HG02840 (cell line): ENCODE measurements at regions not wholly inside any gene's neighbourhood (a gene's known extent, or its start where the extent isn't known, plus 50 kb on each side); places are given as distances from the start of the nearest gene placed in this dataset.

Source experiments
- ATAC-seq: cut with Tn5 transposase; IDR thresholded peaks from one replicate; pipeline ENCODE4 v1.9.1; 2021; ENCODE audit warnings: mild to moderate bottlenecking, moderate library complexity, moderate number of reproducible peaks; ENCODE audit not compliant: unreplicated experiment, low FRiP score

DNA sequence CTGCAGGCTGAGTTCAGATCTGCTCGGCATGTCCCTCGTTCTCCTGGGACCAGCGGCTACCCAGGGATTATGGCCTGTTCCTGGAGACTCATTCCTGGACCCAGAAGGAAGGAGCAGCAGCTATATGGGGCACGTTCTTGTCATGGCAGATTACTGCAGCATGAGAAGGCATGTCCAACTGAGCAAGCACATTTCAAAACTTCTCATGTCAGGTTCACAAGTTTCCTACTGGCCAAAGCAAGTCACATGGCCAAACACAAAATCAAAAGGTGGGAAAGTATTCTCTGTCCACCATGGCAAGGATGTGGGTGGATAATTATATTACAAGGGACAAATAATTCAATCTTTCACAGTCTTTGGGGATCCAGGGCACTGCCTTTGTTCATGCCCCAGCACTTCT lies 71.9 kb upstream of the C15orf39 start:
- no peak for ATAC-seq

DNA sequence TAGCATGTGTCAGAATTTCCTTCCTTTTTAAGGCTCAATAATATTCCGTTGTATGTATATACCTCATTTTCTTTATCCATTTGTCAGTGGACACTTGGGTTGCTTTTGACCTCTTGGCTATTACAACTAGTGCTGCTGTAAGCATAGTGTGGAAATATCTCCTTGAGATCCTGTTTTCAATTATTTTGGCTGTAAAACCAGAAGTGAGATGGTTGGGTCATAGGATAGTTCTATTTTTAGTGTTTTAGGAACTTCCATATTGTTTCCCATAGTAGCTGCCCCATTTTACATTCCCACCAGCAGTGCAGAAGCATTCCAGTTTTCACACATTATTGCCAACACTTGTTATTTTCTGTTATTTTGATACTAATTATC lies 70.4 kb upstream of the C15orf39 start:
- ATAC-seq, result no peak

DNA sequence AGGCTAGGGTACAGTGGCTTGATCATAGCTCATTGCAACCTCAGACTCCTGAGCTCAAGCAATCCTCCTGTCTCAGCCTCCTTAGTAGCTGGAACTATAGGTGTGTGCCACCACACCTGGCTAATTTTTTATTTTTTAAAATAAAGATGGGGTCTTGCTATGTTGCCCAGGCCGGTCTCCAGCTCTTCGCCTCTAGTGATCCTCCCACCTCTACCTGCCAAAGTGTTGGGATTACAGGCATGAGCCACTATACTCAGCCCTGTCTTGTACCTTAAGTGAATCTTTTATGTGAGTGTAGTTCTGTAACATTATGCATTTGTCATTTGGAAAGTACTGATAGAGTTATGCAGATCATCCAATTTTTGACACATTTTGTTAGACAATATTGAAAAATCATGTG lies 66.9 kb upstream of the C15orf39 start:
- ATAC-seq, result no peak

GRCh38 chr15:75136118-75136517 lies 65.6 kb upstream of the C15orf39 start:
- no peak for ATAC-seq

- no peak for ATAC-seq
Measured at GRCh38 chr15:75136758-75137157, 64.9 kb upstream of the C15orf39 start.

DNA sequence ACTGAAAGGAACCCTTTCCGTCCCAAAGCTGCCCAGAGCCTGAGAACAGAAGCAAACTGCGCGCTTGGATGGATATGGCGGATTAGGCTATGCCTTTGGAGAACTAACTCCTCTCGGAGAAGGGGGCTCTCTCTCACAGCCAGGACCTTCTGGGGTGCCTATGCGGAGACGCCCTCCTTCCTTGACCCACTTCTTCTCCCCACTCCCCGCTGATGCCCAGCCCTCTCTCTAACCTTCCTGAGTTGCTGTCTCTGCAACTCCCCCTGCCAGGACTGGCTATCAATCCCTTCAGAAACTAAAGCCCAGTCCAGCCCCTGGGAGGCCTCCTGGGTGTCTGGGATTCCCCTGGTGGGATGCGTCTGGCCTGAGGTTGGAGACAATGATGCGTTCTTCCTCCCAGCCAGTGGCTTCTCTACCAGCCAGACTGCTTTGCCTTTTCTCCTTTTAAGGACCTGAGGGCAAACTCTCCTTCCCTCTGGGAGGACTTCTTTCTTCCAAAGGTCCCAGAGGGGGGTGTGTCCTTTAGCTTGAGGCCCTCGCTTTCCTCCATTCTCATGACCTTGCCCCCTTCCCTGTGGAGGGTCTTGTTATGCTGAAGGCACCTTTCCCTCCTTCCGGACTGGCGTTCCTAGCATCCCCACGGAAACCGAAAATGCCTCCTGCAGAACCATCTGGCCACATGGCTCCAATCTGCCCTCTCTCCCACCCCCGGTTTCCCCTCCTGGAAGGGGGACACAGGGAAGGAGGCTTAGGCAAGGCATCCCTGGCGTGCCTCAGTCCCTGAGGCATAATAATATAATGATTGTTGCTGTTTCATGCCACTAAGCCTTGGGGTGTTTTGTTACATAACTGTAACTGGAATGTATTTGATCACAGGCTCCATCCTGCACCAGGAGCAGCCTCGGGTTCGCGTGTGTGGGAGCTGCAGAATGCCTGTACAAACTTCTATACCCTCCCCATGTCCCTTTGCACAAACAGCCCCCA lies 63.4 kb upstream of the C15orf39 start:
- no peak for ATAC-seq

GRCh38 chr15:75140080-75140879 lies 61.4 kb upstream of the C15orf39 start:
- no peak for ATAC-seq

- no peak for ATAC-seq
Measured at GRCh38 chr15:75142499-75142898, 59.2 kb upstream of the C15orf39 start.

DNA sequence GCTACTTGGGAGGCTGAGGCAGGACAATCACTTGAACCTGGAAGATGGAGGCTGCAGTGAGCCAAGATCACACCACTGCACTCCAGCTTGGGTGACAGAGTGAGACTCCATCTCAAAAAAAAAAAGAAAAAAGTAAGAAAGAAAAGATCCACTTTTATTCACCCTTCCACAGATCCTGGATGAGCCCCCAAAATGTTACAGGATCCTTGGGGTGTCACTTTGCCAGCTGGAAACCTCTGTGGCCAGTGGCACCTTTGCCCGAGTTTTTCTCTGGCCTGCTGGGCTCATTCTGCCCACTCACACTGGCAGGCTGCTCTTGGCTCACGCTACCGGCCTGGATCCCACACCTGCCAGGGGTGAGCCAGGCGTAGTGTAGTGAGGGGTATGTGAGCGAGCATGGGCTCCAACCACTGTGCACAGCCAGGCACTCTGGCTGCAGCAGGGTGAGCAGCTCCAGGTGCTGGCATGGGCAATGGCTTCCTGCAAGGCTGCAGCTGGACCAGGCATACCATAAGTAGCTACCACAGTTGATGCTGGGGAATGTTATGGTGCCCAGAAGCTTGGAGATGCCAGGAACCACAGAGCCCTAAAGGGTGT lies 57.8 kb upstream of the C15orf39 start:
- no peak for ATAC-seq

DNA sequence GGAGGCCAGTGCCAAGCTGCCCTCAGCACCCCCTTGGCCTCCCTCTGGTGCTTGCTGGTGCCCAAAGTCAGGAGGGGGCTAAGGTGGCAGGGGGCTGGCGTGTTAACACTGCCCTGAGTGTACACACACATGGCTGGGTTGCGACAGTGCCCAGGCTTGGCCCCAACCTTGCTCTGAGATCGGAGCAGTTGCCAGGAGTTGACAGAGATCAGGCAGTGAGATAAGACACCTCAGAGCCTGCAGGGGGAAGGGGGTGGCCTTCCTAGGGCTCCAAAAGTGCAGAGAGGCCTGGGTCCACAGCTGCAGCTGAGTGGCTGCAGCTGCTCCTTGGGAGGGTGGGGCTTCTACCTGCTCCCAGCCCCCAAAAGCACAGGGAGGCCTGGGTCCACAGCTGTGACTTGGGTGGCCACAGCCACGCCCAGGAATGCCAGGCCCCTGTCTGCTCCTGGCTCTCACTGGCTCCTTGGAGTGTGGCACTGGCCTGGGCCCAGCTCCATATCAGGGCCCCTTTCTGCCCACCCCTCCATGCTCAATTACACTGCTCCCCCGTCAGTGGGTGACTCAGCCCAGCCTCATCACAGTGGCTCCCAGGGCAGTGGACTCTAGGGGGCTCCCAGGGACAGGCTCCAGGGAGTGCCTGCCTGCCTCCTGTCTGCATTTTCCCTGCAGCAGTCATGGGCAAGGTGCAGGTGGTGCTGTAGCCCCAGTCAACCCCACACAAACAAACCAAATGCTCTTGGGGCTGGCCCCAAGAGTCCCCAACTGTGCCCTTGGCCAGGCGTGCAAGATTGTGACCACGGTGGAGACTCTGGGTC lies 56.4 kb upstream of the C15orf39 start:
- ATAC-seq, result no peak

- ATAC-seq, result no peak
Measured at GRCh38 chr15:75148280-75148679, 53.4 kb upstream of the C15orf39 start.

DNA sequence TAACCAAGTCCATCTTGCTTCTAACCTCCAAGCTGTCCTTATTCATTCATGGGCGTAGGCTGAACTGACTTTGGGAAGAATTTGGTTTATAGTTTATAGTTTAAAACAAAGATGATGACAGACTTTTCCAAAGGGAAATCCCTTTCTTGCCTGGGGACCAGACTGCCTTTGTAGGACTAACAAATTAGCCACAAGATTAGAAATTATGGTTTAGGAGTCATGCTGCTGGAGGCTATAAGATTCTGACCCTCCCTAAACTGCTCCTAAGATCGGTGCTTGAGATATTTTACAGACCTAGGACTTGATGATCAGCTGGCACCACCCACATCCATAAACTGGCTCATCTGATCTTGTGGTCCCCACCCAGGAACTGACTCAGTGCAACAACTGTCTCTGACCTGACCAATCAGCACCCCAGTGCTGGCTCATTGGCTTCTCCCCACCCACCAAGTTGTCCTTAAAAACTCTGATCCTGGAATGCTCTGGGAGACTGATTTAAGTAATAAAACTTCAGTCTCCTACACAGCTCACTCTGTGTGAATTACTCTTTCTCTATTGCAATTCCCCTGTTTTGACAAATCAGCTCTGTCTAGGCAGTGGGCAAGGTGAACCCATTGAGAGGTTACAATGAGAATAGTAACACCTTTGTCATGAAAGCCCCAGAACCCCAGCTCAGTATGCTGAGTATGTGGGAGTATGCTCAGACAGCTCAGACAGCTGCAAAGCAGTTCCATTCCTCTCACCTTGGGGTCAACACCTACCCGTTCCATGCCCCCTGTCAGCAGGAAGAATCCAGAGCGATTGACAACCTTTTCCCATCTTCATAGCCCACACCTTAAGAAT lies 51.6 kb upstream of the C15orf39 start:
- no peak for ATAC-seq

DNA sequence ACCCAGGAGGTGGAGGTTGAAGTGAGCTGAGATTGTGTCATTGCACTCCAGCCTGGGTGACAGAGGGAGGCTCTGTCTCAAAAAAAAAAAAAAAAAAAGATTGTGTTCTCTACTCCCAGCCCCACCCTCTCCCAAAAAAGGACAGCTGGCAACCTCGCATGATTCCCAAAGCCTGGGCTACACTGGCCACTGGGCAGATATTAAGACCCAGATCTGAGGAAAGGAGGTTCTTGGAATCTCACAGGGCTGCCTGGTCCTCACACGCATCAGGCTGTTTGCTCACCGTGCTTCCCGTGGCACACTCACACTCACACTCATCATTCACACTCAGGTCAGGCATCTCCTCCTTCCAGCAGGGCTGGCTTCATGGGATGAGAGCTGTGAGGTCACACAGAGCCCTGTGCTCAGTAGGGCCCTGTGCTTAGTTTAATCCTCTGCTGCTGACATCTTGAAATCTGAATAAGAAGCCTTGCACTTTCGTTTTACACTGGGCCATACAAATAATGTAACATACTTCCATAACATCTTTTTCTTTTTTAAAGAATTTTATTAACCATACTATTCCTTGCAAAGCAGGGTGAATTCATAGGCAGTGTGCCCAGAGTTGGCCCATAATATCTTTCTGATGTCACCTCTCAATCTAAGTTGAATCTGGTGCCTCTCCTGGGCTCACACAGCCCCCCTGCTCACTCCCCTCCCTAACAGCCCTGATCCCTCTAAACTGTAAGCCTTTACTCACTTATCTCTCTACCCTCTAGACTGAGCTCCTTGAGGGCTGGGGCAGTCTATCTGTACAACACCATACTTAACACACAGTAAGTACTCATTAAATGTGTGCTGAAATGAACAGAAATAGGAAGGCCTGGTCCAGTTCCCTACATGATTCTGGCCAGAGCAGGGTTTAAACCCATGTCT lies 50.2 kb upstream of the C15orf39 start:
- no peak for ATAC-seq
